HT1080 (cell line): ENCODE measurements at regions not wholly inside any gene's neighbourhood (a gene's known extent, or its start where the extent isn't known, plus 50 kb on each side); places are given as distances from the start of the nearest gene placed in this dataset.
A peak's percentile ranks its signal among the peaks of the same experiment; 100 is the strongest.
"Not testable (repeated sequence)": the region's sequence is repeated elsewhere in the genome, so short reads cannot be mapped to it uniquely, and the experiment has no call there.

Experiments used
- DNase-seq: peaks from one replicate; pipeline ENCODE4 v3.0.0-alpha.2; 2015; ENCODE audit warnings: low read depth

- DNase-seq = no peak
Measured at GRCh38 chrX:121407627-121408026, 360.2 kb downstream of the GLUD2 start.

- DNase-seq = not testable (repeated sequence)
Measured at GRCh38 chrX:121431514-121431913, 384.1 kb downstream of the GLUD2 start.

GRCh38 chrX:121433289-121433688 is 385.9 kb downstream of the GLUD2 start:
- DNase-seq = no peak

GRCh38 chrX:121437666-121438065 is 390.3 kb downstream of the GLUD2 start:
- DNase-seq = not testable (repeated sequence)

GRCh38 chrX:121455890-121456289 is 408.5 kb downstream of the GLUD2 start:
- no peak for DNase-seq

GRCh38 chrX:121456315-121456714 is 408.9 kb downstream of the GLUD2 start:
- no peak for DNase-seq

GRCh38 chrX:121457096-121457495 is 409.7 kb downstream of the GLUD2 start:
- no peak for DNase-seq

- peak; percentile 1 for DNase-seq
Measured at GRCh38 chrX:121479406-121479805, 432.0 kb downstream of the GLUD2 start.

- DNase-seq = no peak
Measured at GRCh38 chrX:121496966-121497365, 449.6 kb downstream of the GLUD2 start.

- no peak for DNase-seq
Measured at GRCh38 chrX:121504153-121504552, 456.7 kb downstream of the GLUD2 start.

- DNase-seq = no peak
Measured at GRCh38 chrX:121546317-121546716, 498.9 kb downstream of the GLUD2 start.

- DNase-seq = no peak
Measured at GRCh38 chrX:121558886-121559285, 511.5 kb downstream of the GLUD2 start.

GRCh38 chrX:121562616-121563015 is 515.2 kb downstream of the GLUD2 start:
- no peak for DNase-seq

GRCh38 chrX:121569609-121570008 is 522.2 kb downstream of the GLUD2 start:
- no peak for DNase-seq

GRCh38 chrX:121570072-121570841 is 522.8 kb downstream of the GLUD2 start:
- DNase-seq = peak; percentile 1

- DNase-seq = no peak
Measured at GRCh38 chrX:121571333-121571732, 523.9 kb downstream of the GLUD2 start.

- DNase-seq = not testable (repeated sequence)
Measured at GRCh38 chrX:121574384-121574783, 527.0 kb downstream of the GLUD2 start.

GRCh38 chrX:121579016-121579760 is 531.8 kb downstream of the GLUD2 start:
- no peak for DNase-seq

- no peak for DNase-seq
Measured at GRCh38 chrX:121581885-121582284, 534.5 kb downstream of the GLUD2 start.

GRCh38 chrX:121585626-121586025 is 538.2 kb downstream of the GLUD2 start:
- DNase-seq = no peak

- DNase-seq = no peak
Measured at GRCh38 chrX:121592884-121593283, 545.5 kb downstream of the GLUD2 start.

GRCh38 chrX:121598356-121598755 is 550.9 kb downstream of the GLUD2 start:
- no peak for DNase-seq

- DNase-seq = peak; percentile 0
Measured at GRCh38 chrX:121635141-121635540, 587.7 kb downstream of the GLUD2 start.
